GM10266 (cell line): ENCODE measurements at regions not wholly inside any gene's neighbourhood (a gene's known extent, or its start where the extent isn't known, plus 50 kb on each side); places are given as distances from the start of the nearest gene placed in this dataset.

Experiments used
- DNase-seq: peaks from one replicate; pipeline ENCODE4 v3.0.0; 2012; ENCODE audit errors: extremely low spot score
- TF ChIP-seq, protein P1 (sequence below): IDR thresholded peaks from 2 replicates; pipeline ENCODE4 v1.5.1; 2012; ENCODE audit warnings: mild to moderate bottlenecking, low read depth; ENCODE audit not compliant: control insufficient read depth, insufficient read depth; ENCODE audit errors: missing control alignments

DNA sequence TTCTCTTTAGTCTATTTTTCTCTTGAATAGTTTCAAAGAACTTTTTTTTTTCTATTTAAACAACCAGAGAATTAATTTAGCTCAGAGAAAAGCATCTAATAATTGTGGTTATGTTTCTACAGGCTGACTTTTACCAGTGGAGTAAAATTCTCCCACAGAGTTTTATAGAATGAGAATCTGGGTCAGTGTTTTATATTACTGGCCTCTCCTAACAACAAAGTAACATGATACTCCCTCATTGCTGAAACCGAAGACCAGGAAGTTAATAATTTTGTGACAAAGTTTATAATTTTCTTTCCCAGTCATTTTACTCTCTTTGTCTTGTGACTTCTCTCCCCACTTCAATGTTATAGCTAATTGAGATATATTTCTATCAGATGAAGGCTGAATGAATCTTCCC, 946.9 kb downstream of the EPHA3 start:
- no peak for DNase-seq
- TF ChIP-seq, protein P1, sequence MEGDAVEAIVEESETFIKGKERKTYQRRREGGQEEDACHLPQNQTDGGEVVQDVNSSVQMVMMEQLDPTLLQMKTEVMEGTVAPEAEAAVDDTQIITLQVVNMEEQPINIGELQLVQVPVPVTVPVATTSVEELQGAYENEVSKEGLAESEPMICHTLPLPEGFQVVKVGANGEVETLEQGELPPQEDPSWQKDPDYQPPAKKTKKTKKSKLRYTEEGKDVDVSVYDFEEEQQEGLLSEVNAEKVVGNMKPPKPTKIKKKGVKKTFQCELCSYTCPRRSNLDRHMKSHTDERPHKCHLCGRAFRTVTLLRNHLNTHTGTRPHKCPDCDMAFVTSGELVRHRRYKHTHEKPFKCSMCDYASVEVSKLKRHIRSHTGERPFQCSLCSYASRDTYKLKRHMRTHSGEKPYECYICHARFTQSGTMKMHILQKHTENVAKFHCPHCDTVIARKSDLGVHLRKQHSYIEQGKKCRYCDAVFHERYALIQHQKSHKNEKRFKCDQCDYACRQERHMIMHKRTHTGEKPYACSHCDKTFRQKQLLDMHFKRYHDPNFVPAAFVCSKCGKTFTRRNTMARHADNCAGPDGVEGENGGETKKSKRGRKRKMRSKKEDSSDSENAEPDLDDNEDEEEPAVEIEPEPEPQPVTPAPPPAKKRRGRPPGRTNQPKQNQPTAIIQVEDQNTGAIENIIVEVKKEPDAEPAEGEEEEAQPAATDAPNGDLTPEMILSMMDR: no peak

DNA sequence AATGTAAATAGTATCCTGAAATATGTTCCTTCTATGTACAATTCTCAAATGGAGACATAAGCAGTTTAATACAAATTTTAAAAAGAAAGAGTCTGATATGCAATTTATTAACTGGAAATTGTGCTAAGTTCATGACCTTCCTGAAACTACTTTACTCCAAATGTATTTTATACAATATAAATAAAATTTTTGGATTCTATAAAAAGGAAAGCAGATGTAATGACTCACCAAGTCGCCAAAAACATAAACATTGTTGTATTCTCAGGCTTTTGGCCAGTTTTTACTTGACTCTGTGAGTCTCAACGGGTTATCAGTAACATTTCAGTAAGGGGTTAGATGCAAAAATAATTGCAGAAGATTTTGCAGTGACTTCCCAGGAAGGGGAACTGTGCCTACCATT, 948.2 kb downstream of the EPHA3 start:
- TF ChIP-seq, protein P1: no peak
- no peak for DNase-seq

DNA sequence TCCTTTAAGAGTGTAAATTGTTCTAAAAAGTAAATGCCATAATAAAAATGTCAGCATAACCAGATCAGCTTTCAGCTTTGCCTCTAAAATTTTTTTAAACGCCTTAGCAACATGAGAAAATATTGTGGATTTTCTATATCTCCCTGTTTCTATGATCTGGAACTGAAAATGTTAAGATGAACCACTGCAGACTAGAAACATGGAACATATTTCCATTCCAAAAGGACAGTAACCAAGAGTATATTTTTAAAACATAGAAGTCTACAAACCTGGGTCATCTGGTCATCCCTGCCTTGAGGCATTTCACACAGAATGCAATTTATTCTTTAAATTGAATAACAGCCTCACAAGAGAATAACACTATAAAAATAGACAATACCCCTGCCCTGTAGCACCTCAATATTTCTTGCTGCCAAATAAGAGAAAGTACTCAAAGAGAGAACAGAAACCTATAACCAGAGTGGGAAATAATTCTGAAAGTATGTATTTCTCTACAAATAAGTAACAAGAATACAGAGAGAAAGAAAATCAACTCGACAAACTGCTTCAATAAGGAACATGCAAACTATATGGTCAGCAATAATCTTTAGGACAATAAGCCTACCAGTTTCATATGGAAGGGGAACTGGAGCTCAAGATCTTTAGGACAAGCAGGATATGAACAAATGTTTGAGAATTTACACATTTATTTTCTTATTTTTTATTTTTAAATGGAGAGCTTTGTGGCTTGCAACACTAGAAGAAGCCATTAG, 949.0 kb downstream of the EPHA3 start:
- DNase-seq: no peak
- TF ChIP-seq, protein P1: no peak

DNA sequence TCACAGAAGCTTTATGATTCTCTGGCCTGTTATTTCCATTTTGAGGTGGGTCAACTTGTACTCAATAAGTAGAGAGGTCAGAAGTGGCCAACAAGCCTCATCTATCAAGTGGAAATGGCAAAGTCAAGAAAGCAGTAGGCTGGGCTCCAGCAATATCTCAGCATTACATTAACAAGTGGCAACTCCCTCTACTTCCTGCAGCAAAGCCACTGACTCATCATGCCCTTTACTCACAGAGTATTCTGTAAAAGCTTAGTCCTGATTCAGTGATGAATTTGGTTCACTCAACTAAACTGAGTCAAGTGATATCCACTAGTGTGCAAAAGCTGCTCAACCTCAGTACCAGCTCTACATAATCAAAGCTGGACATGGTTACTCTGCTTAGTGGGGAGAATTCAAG, 954.6 kb downstream of the EPHA3 start:
- DNase-seq: no peak

DNA sequence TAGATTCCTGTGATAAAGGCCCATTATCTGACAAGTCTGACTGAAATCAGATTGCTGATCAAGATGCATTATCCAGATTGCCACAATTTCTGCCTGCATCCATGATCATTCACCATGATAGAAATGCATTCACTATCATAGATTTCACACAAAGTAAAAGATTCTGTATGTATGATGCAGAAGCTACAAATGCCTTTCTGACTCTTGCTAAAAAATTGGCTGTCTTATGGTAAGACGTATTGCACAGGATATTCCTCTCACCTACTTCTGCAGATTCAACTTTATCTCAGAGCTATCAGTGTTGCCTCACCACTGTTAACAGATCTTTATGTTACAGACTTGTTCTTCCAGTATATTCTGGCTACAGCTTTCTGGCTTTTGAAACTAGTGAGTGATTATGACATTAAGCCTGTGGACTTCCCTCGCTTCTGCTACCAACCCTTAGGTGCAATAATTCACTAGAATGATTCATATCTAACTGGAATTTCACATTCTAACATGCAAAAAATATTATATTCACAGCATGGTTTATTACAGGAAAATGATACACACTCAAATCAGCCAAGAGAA, 955.3 kb downstream of the EPHA3 start:
- TF ChIP-seq, protein P1: no peak
- no peak for DNase-seq

More for the DNA sequence above, 954.6 kb downstream of the EPHA3 start:
- TF ChIP-seq, protein P1: no peak

DNA sequence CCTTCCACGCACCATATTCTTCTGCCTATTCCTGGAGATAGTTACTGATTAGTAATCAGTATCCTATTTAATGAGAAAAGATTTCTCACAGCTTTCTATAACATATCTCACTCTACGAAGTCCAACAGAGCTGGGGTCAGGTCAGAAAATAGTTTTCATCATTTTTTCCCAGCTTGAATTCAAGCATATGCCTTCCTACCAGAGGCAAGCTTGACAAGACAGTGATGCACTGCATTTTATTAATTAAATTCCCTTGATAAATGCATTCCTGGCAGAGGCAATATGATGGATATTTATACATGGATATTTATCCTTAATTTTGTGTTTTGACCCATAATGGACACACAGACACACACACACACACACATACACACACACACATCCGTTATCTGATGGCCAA, 961.4 kb downstream of the EPHA3 start:
- DNase-seq: no peak
- TF ChIP-seq, protein P1: no peak

DNA sequence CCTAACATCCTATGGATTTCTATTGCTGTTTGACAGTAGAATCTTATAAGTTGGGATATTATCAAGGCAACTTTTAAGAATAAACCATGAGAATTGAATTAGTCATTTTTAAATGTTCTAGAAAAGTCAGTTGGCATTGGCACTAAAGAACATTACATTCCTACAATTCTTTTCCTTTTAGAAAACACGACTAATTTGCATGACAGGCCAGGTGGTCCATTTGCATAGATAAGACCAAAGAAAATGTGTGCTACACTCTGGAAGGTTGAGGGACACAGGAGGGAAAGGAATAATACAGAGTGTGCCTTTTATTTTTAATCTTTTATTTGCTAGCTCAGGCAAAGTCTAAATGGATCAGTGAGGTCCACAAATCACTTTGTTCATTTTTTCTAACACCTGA, 962.3 kb downstream of the EPHA3 start:
- no peak for DNase-seq
- TF ChIP-seq, protein P1: no peak
